ENCODE measurements at regions not wholly inside any gene's neighbourhood (a gene's known extent, or its start where the extent isn't known, plus 50 kb on each side); places are given as distances from the start of the nearest gene placed in this dataset.

- TF ChIP-seq EZH2 (IDR thresholded peaks at IDR 0.05) = no peak
- no peak for TF ChIP-seq EZH2phosphoT487 (IDR thresholded peaks at IDR 0.05)
- TF ChIP-seq CTCF (IDR thresholded peaks at IDR 0.05) = no peak
Measured at GRCh38 chr5:173495225-173495904, 121.1 kb downstream of the BOD1 start.

Data from neural progenitor cell (in vitro differentiated cells).